GM21723 (cell line): ENCODE measurements at regions not wholly inside any gene's neighbourhood (a gene's known extent, or its start where the extent isn't known, plus 50 kb on each side); places are given as distances from the start of the nearest gene placed in this dataset.

Experiments used
- ATAC-seq: cut with Tn5 transposase; IDR thresholded peaks from one replicate; pipeline ENCODE4 v1.9.1; 2021; ENCODE audit warnings: mild to moderate bottlenecking, moderate library complexity; ENCODE audit not compliant: unreplicated experiment

DNA sequence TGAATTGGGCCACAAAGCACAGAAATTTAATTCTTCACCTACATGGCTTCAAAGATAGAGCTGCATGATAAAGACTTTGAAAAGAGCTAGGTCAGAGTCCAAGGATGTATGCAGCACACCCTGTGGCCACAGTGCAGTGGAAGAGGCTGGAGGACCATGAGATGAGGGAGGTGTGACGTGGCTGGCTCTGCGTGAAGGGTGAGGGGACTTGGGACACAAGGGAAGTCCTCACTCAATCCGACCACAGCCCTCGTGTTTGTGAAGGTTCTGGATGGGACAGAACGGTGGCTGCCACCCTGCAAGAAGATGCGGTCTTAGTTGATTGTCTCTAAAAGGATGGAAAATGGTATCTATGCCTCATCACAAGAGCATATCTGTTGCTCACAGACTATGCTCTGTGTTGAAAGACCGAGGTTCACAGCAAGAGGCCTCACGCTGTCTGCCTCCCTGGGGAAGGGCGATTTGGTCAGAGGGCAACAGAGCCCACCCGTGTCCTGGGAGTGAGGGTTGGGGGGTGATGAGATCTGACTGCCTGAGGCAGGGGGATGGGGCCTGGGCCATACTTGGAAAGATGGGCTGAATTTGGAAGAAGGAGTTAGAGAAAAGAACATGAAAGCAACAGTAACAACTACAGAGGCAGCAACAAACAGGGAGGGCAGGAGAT is 174.4 kb upstream of the SHH start:
- ATAC-seq = no peak

DNA sequence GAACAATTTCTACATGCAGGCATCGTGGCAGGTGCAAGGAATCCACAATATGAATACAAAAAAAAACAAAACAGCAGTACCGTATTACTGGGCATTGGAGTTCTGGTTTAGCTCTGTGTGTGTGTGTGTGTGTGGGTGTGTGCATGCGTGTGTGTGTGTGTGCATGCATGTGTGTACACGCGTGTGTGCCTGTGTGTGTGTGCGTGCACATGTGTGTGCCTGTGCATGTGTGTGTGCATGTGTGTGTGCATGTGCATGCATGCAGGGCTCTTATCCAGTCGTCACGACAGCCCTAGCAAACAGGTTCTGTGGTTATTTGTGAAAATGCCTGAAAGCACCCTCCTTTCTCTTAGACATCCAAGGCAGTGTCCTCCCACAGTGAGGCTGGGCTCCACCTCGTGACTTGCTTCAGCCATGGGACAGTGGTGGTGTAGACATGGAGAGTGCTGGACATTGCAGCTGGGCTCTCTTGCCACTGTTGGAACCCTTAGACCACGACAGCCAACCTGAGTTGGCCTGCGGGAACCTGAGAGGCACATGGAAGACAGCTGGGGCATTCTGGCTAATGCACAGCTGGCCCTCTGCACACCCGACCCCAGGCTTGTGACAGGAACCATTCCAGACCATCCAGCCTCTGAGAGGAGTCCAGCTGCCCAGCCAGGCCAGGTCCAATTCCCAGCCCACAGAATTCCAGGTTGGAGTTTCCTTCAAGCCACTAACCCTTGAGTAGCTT is 173.4 kb upstream of the SHH start:
- no peak for ATAC-seq

DNA sequence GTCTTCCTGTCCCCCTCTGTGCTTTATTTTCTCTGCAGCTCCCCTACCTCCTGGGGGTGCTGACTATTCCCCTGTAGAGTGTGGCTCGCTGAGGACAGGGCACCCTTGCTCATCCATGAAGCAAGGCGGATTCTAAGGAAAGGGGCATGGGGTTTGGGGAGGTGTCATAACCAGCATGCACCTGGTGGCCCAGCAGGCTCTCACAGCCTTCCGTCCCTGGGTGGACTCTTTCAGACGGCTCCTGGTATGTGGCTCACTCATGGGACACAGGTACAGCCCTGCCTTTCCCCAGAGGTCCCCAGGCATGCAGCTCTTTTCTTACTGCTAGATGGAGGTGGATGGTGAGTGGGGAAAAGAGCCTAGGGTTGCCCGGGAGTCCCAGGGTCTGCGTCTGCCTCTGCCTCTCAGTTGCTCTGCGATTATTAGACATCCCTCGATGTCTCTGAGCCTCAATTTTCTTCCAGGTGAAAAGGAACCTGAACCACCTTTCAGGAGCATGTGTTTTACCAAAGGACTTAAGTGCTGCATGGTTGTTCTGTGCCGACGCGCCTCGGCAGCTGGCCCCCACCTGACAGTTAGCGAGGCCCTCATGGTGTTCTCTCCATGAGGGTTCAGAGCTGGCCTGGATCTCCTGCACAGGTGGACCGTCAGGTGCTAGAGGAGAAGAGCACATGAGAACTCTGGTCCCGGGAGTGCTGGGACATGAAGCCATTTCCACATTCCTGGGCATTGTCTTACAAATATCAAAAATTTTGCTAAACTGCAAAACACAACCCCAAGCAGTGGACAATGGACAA is 172.5 kb upstream of the SHH start:
- ATAC-seq = no peak

DNA sequence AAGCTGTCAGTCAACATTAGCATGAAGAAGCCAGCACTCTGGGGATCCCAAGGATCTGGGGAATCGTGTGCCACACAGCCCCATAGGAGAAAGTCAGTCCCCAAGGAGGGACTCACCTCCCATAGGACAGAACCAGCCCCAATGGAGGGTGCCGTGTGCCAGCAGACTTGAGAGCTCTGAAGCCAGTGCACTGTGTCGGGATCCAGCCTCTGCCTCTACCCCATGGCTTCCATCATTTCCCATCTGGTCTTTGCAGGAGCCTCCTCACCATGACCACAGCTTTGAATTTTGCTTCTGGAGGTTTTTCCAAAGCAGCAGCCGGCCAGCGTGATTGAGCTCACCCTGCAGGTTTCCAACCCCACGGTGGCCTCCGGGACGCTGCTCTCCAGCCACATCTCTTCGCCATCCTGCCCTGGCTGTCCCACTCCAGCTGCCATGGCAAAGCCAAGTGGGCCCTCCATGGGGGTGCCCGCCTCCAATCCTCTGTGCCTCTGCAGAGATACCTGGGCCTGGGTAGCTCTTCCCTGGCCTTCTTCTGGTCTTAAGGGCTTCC is 171.8 kb upstream of the SHH start:
- no peak for ATAC-seq

DNA sequence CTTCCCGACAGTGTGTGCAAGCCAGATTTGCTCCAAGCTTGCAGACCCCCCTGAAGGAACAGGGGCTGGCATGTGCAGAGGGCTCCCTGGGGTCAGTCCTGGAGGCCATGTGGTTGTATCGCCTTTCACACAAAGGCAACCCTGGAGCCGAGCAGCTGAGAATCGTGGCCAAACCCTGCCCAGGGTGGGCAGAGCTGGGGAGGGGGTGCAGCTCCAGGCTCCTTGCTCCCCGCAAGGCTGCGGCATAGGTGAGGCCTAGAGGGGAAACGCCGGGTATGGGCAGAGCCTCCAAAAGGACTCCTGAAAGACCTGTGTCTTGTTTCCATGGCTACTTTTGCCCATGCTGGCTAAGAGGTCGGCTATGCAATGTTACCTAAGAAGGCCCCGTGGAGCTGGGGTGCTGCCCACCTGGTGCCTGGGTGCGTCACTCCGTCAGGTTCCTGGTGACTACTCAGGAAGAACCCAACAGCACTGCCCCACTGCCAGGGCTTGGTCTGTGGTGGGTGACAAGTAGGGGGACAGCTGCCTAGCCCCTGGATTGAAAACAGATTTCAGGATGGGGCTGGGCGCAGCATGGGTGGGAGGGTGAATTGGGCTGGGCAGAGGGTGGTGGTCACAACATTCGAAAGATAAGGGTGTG is 171.0 kb upstream of the SHH start:
- ATAC-seq = no peak

DNA sequence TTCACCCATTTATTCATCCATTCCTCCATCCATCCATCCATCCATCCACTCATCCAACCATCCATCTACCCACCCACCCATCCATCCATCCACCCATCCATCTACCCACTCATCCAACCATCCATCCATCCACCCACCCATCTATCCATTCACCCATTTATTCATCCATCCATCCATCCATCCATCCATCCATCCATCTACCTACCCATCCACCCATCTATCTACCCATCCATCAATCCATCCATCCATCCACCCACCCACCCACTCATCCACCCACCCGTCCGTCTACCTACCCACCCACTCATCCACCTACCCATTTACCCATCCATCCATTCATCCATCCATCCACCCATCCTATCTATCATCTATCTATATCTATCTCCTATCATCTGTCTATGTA is 169.4 kb upstream of the SHH start:
- ATAC-seq = no peak

DNA sequence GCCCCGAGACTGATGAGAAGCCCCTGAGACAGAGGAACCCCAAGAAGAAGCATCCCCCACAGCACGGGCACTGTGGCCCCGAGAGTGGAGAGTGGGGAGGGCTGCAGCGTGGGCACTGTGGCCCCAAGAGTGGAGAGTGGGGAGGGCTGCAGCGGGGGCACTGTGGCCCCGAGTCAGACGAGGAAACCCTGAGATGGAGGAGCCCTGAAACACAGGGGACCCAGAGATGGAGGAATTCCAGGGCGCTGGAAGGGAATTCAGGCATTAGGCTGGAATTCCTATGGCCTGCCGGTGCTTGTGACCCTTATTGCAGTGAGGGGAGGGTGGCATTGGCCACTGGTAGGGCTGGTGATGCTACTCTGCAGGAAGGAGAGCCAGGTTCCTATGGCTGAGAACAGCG is 168.6 kb upstream of the SHH start:
- ATAC-seq = no peak

DNA sequence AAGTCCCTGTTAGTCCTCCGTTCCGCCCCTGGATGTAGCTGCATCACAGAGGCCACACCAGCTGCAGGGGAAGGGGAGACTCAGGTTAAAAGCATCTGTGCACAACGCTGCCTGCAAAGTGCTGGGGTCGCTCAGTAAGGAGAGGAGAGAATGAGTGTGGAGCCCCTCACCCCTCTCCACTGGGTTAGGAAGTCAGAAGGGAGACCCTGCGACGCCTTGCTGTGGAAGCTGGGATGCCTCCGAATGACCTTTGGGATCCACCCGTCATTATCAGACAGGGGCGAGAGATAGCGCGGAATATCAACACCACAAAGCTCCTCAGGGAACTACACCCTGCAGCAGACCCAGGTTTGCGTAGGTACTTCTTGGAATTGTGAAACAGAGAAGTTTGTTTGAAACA is 167.7 kb upstream of the SHH start:
- ATAC-seq = no peak

DNA sequence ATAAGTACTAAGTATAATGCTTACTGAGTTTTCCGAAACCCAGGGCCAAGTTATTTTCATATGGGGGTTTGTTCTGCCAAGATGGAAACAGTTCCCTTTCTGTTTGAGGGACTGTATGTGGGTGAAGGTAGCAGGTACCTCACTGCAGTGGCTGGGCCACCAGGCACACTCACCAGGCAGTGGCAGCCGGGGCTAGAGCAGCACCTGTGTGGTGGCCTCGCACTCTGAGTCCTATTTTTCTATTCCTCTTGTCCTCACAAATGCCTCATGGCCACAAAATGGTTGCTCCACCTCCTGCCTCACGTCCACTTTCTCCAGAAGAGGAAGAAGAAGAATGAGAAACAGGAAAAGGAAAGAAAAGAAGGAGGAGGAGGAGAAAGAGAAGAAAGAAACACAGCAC is 167.3 kb upstream of the SHH start:
- ATAC-seq = no peak

DNA sequence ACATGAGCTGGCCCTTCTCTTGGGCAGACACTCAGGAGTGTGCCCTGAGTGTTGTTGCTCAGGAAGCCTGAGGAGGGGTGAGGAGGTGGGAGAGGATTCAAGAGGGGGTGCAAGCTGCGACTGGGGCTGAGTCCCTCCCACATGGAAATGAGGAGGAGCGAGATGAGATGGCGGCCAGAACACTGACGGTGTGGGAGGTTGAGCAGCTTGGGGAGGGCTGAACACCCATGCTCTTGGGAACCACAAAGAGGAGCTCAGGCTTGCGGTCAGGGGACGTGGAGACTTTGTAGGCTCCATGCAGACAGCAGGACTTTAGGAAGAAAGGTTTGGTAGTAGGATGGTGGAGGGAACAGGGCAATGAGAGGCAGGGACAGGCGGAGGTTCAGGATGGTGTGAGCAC is 163.2 kb upstream of the SHH start:
- no peak for ATAC-seq

DNA sequence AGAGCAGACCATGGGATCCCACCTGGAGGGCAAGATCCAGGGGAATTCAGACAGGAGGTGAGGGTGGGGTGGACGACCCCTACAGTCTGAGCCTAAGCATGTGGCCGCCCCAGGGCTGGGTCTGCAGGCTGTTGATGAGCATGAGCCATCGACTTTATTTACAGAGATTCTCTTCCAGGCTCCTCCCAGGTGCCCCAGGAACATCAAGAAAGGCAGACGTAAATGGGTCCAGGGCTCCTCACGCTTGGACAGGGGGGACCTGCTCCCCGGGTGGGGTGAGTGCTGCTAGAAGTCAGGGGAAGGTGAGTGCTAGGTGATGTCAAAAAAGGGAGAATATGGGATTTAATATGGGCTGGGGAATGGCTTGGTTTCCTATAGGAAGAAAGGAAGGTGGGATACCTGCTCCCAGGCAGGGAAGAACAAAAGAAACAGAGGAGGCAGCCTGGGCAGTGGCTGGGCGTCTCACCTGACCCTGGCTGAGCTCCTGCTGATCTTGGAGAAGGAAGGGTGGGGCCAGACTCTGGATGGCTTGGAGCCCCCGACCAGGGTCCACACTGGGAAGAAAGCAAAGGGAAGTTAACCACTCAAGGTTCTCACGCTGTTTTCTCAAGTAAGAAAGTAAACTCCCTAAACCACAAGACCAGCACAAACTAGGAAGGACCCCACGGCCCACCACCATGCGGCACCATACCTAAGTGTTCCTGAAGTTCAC is 162.1 kb upstream of the SHH start:
- no peak for ATAC-seq

DNA sequence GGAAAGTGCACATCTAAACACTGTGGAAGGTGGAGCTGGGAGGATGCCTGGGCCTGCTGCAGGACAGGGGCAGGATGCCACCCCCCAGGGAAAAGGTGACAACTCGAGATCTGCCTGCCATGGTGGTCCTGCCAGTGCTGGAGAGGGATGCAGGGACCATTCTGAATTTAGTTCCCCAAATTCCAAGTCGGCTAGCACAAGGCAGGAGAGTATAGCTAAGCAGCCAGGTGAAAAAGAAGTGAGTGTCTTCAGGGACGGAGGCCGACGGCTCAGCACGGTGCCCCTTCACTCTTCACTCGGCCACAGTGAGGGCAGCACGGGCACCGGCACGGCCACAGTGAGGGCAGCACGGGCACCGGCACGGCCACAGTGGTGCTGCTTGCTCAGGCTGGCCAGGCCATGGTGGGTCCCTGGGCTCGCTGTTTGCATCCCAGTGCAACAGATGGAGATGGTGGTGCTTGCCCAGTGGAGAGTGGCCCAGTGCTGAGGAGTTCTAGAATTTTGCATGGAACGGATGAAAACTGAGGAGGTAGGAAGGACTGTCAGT is 161.3 kb upstream of the SHH start:
- no peak for ATAC-seq

DNA sequence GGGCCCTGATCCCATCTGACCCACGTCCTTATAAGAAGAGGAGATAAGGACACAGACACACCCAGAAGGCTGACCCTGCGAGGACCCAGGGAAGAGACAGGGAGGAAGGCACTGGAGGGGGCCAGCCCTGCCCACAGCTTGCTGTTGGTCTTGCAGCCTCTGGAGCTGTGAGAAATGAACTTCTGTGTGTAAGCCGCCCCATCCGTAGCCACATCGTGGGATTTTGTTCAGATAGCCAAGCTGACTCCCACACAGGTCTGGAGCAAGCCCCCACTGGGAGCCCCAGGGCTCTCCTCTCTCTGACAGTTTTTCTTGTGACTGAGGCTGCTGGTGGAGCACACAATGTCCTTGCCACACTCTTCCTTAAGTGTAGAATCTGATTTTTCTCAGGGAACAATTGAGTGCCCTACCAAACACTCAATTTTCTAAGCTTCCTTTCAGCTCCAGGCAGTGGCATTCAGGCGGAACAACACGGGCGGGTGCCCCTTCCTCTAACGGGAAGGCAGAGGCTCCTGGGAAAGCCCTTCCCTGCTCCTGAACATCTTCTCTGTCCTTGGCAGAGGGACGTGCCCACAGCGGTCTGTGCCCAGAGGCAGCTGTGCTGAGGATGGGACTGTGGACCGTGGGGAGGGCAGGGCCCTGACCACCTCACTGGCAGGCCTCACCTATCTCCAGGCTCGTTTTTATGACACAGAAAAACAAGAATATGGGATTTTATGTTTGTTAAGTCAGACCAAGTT is 160.6 kb upstream of the SHH start:
- ATAC-seq = no peak

DNA sequence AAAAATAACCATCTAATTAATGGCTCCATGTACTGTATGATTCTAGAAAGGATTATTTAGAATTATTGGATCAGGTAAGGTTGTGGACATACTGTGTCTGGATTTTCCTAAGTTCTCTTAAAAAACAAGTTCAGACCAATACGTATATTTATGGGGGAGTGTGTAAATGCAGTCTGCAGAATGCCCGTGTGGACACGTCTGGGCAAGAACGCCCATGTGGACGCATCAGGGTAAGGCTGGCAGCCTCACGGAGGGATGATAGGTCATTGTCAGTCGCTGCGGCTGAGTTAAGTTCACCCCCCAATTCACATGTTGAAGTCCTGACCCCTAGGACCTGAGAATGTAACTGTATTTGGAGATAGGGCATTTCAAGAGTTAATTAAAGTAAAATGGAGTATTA is 160.0 kb upstream of the SHH start:
- ATAC-seq = no peak

DNA sequence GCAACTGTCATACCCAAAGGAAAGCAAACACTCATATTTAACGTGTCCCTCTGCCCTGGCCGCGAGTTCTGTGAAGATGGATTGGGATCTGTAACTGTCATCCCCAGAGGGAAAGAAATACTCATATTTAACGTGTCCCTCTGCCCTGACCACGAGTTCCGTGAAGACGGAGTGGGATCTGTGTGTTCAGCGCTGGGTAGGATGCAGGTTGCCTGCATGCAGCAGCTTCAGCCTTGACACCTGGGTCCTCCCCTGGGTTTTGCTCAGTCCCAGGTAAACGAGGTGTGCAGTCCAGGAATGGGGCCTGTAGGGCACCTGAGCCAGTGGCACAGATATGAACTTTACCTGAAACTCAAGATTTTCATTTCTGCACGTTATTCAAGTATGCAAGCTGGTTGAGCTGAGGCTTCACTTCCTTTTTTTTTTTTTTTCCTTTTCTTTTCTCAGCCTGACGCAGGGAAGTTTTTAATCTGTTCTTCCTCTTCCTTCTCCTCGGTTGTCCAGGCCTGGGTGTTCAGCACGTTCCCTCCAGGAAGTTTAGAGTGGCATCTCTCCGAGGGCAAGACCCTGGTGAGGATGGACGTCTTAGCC is 159.0 kb upstream of the SHH start:
- no peak for ATAC-seq

DNA sequence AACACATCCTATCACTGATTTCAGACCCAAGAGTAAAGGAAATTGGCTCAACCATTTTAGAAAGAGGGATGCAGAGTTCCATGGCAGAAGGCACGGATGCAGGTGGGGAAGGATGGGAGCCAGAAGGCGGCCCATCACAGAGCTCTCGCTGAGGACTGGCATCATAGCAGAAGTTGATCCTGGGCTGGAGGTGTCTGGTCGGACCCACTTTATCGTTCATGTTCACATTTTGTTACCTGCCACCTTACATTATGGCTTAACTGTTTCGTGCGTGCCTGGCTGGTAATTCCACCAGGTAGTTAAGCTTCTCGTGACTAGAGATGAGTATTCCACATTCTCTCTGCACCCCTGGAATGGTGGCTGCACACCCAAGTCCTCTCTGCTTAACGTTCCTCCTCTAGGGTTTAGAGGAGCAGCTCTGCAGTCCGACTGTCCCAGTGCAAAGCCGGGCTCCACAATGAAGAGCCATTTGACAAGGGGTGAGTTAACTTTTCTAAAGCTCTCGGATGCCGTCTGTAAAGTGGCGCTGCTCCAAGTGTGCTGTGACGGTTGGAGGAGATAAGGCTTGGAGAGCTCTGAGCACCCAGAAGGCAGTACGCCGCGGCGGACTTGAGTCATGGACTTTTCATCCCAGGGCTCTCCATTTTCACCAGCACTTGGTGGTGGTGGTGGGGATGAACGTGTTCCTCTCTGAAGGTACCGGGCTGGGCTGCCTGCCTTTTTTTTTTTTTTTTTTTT is 157.1 kb upstream of the SHH start:
- no peak for ATAC-seq

DNA sequence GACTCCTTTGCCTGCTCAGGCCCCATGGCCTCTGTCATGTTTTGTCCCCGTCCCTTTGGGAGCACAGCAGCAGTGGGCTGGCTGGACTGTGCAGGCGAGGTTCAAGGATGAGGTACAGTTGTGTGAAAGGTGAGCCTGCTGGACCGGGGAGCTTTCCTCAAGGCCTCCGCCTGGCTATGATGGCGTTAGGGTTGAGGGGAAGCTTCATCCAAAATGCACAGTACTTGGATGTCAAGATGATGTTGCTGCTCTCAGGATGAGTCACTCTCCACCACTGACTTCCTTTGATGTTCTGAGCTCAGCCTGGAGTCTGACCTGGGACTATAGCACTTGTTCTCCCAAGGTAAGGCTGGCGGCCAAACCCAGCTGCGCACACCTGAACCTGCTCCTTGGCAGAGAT is 152.7 kb upstream of the SHH start:
- no peak for ATAC-seq

DNA sequence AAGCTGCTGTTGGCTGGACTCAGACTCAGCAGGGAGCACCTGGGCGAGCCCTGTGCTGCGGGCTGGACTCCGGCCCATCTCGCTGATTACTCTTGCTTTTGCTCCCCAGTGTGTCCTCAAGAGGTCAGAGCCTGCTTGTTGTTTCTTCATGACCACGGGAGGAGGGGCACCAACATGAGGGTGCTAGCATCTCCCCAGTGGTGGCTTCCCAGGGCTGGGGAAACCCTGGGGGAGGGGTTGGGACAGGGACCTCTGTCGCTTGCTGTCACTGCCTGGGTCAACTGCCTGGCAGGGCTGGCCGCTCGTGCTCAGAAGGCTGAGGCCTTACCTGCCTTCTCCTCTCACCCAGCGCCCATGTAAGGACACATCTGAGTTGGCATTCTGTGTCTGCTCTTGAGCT is 152.3 kb upstream of the SHH start:
- ATAC-seq = no peak

DNA sequence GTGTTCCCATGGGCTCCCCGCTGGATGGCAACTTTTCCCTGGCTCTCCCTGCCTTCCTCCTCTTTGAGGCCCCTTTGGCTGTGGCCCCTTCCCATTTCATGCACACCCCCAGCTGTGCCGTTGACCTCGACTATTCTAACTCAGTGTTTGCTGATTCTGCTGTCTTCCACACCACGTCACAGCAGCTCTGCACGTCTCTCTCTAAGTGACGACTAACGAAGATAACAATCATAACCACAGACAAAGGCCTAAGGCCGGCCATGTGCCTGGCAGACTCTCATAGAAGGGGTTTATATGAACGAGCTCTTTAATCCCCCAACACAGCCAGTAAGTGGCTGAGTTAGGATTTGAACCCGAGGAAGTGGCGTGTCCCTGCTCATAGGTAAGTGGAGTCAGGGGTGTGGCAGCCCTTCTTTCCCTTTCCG is 151.5 kb upstream of the SHH start:
- ATAC-seq = no peak
